Immature natural killer cell (primary cell): ENCODE measurements at regions not wholly inside any gene's neighbourhood (a gene's known extent, or its start where the extent isn't known, plus 50 kb on each side); places are given as distances from the start of the nearest gene placed in this dataset.
"Not testable (repeated sequence)": the region's sequence is repeated elsewhere in the genome, so short reads cannot be mapped to it uniquely, and the experiment has no call there.

Source experiments
- DNase-seq, 3 donors: peaks; one replicate each; pipeline ENCODE4 v3.0.0; 2022; ENCODE audit warnings: mixed read lengths in 1 of 3
- H3K27ac Mint-ChIP-seq, 6 donors: one replicate each; pipeline ENCODE4 v1.8.0; 2020; ENCODE audit warnings: mixed read lengths in 6 of 6, mild to moderate bottlenecking in 5 of 6, inconsistent platforms in 4 of 6, moderate library complexity in 3 of 6
- H3K27me3 Mint-ChIP-seq, 3 donors: one replicate each; pipeline ENCODE4 v1.8.0; 2020 to 2021; ENCODE audit warnings: low read depth in 3 of 3, mild to moderate bottlenecking in 3 of 3, mixed read lengths in 3 of 3, moderate library complexity in 3 of 3, inconsistent platforms in 1 of 3
- H3K36me3 Mint-ChIP-seq, 3 donors: one replicate each; pipeline ENCODE4 v1.8.0; 2020; ENCODE audit warnings: mixed read lengths in 3 of 3, inconsistent platforms in 2 of 3, mild to moderate bottlenecking in 2 of 3
- H3K4me1 Mint-ChIP-seq, 2 donors: one replicate each; pipeline ENCODE4 v1.8.0; 2020; ENCODE audit warnings: inconsistent platforms in 2 of 2, mild to moderate bottlenecking in 2 of 2, mixed read lengths in 2 of 2, moderate library complexity in 1 of 2
- H3K4me3 Mint-ChIP-seq, 5 donors: one replicate each; pipeline ENCODE4 v1.8.0; 2020; ENCODE audit warnings: mild to moderate bottlenecking in 5 of 5, mixed read lengths in 5 of 5, inconsistent platforms in 3 of 5, moderate library complexity in 3 of 5
- H3K9me3 Mint-ChIP-seq, 6 donors: one replicate each; pipeline ENCODE4 v1.8.0; 2020; ENCODE audit warnings: mild to moderate bottlenecking in 6 of 6, mixed read lengths in 6 of 6, inconsistent platforms in 4 of 6, moderate library complexity in 3 of 6

GRCh38 chr2:118755384-118755783, 92.1 kb downstream of the EN1 start:
- H3K4me3 Mint-ChIP-seq = no peak overlapping the region
- peaks cover 0 to 17% (median 1%) of the 10 kb centered on the region in 3 donors for H3K27me3 Mint-ChIP-seq
- H3K36me3 Mint-ChIP-seq = no peaks in the 10 kb centered on the region
- H3K27ac Mint-ChIP-seq = no peak overlapping the region
- peaks cover 0 to 4% (median 0%) of the 10 kb centered on the region in 6 donors for H3K9me3 Mint-ChIP-seq
- DNase-seq = no peak
- no peaks in the 10 kb centered on the region for H3K4me1 Mint-ChIP-seq

DNA sequence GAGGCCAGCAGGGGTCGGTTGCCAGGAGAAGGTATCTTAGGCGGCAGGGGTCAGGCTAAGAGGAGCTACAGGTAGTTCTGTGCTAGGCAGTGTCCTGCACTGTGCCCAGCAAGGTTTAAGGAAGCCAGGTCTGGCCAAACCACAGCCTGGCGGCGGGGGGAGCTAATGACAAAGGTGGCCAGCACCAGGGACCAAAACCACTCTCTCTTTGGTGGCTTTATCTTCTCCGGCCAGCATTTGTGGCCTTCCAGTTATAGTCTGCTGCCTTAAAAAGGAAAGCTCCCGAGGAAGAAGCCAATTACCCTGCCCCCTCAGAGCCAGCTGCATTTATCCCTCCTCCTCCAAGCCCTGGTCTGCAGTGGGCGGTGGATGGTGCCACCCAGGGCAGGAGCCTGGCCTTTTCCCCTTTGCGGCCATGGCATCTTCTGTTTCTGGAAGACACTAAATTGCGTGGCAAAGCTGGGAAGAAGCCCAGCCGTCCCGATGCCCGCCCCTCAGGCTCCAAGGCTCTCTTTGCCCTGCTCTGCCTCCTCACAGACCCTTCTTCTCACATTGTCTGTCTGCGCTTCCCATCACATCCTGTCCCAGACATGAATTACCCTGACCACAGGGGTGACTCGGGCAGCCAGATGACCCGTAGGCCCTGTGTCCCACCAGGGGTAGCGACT, 94.6 kb downstream of the EN1 start:
- H3K4me1 Mint-ChIP-seq = no peaks in the 10 kb centered on the region
- H3K36me3 Mint-ChIP-seq = no peaks in the 10 kb centered on the region
- H3K27me3 Mint-ChIP-seq = peaks cover 0 to 12% (median 1%) of the 10 kb centered on the region in 3 donors
- H3K4me3 Mint-ChIP-seq = no peak overlapping the region
- no peak overlapping the region for H3K27ac Mint-ChIP-seq
- peaks cover 0 to 4% (median 0%) of the 10 kb centered on the region in 6 donors for H3K9me3 Mint-ChIP-seq
- DNase-seq = no peak

GRCh38 chr2:118750959-118751565, 96.4 kb downstream of the EN1 start:
- Mint-ChIP-seq H3K9me3 (peaks cover 0 to 7% (median under 1%) of the 10 kb centered on the region in 6 donors), H3K27me3 (peaks cover 1 to 10% (median 2%) of the 10 kb centered on the region in 3 donors), H3K27ac (no peak overlapping the region), H3K36me3 (no peaks in the 10 kb centered on the region), H3K4me1 (no peaks in the 10 kb centered on the region), H3K4me3 (no peak overlapping the region)
- DNase-seq = no peak

DNA sequence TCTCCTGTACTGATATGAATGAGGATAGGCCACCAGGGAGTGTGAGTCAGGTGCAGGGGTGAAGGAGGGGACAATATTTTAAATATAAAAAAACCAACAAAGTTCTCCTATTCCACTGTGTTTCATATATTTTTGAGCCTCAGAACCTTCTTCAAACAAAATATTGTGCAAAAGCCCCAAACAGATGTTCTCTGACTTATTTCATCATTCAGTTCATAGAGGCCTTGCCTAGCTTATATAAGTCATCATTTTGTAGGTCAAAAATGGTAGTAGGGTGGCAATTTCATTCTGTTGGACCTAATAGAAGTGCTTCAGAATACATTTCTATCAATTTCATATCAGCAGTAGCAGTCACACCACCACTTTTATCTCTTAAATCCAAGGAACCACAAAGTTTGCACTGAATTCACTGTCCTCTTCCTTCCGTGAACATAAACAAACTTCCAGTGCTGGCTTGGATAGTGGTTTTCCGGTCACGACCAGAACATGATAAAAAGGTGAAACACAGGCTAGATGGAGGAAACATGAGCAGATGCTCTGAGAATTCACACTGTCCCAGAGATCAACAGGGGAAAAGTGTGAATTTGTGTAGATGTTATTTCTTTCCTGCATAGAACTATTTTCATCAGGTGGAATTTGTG, 99.1 kb downstream of the EN1 start:
- Mint-ChIP-seq H3K36me3 (no peaks in the 10 kb centered on the region), H3K4me1 (no peaks in the 10 kb centered on the region), H3K9me3 (peaks cover 0 to 16% (median 9%) of the 10 kb centered on the region in 6 donors), H3K27ac (no peak overlapping the region), H3K4me3 (no peak overlapping the region), H3K27me3 (peaks cover 0 to 2% (median 1%) of the 10 kb centered on the region in 3 donors)
- DNase-seq = no peak

DNA sequence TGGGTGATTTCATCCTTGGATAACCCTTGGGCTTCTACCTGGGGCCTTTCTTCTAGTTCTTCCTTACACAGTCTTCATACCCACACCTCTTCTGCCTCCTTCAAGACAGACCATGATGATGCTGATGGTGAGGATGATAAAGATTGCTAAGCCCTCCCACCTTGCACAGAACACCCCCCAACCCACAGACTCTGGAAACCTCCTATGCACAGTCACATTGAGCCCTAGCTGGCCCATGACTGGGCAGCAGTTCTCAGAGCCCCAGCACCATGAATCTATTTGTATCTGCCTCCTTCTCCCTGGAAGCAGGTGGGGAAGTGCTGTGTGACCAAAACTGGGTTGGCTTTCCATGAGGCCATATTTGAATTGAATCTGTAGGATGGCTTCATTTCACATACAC, 99.8 kb downstream of the EN1 start:
- Mint-ChIP-seq H3K36me3 (no peaks in the 10 kb centered on the region), H3K4me3 (no peak overlapping the region), H3K27ac (no peak overlapping the region), H3K4me1 (no peaks in the 10 kb centered on the region), H3K27me3 (peaks cover 0 to 2% (median 1%) of the 10 kb centered on the region in 3 donors), H3K9me3 (peaks cover 0 to 16% (median 8%) of the 10 kb centered on the region in 6 donors)
- DNase-seq = no peak

- H3K27me3 Mint-ChIP-seq = peaks cover 0 to 2% (median 1%) of the 10 kb centered on the region in 3 donors
- no peaks in the 10 kb centered on the region for H3K36me3 Mint-ChIP-seq
- no peak overlapping the region for H3K27ac Mint-ChIP-seq
- H3K4me3 Mint-ChIP-seq = no peak overlapping the region
- no peak for DNase-seq
- H3K9me3 Mint-ChIP-seq = peaks cover 0 to 16% (median 8%) of the 10 kb centered on the region in 6 donors
- H3K4me1 Mint-ChIP-seq = no peaks in the 10 kb centered on the region
These were observed 100.4 kb downstream of the EN1 start for GRCh38 chr2:118747066-118747465.

- not testable (repeated sequence) for H3K4me1 Mint-ChIP-seq, H3K27ac Mint-ChIP-seq, H3K27me3 Mint-ChIP-seq, H3K4me3 Mint-ChIP-seq, H3K36me3 Mint-ChIP-seq, DNase-seq
- H3K9me3 Mint-ChIP-seq = peaks cover 0 to 16% (median 7%) of the 10 kb centered on the region in 6 donors
These were observed 102.7 kb downstream of the EN1 start for GRCh38 chr2:118744682-118745181.

GRCh38 chr2:118738524-118739308, 108.7 kb downstream of the EN1 start:
- Mint-ChIP-seq H3K9me3 (peaks cover 0 to 4% (median under 1%) of the 10 kb centered on the region in 6 donors), H3K4me3 (no peak overlapping the region), H3K27me3 (peaks cover 0 to 4% (median 4%) of the 10 kb centered on the region in 3 donors), H3K4me1 (no peaks in the 10 kb centered on the region), H3K27ac (no peak overlapping the region), H3K36me3 (no peaks in the 10 kb centered on the region)
- no peak for DNase-seq

- Mint-ChIP-seq H3K36me3 (no peaks in the 10 kb centered on the region), H3K4me1 (no peaks in the 10 kb centered on the region), H3K4me3 (no peak overlapping the region), H3K27ac (no peak overlapping the region), H3K27me3 (peaks cover 0 to 4% (median 4%) of the 10 kb centered on the region in 3 donors), H3K9me3 (peaks cover 0 to 4% (median 0%) of the 10 kb centered on the region in 6 donors)
- no peak for DNase-seq
These were observed 109.3 kb downstream of the EN1 start for GRCh38 chr2:118738106-118738505.

DNA sequence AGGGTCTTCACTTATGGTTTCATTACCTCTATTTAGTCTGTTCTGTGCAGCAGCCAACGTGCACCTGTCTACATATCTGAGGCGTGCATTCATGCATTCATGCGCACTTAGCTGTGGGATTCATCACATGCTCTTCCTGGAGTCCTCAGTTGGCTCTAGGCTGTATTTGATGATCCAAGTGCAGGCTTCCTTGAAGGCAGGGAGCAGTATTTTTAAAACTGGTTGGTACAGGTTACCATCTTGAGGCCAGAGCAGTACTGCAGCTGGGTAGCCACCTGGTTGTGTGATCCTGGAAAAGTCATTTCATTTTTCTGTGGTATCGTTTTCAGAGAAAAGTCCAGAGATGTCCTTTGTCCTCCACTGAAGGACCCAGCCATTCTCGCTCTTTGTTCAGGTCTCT, 109.8 kb downstream of the EN1 start:
- no peak overlapping the region for H3K4me3 Mint-ChIP-seq
- no peak for DNase-seq
- H3K9me3 Mint-ChIP-seq = peaks cover 0 to 4% (median 0%) of the 10 kb centered on the region in 6 donors
- H3K4me1 Mint-ChIP-seq = no peaks in the 10 kb centered on the region
- no peak overlapping the region for H3K27ac Mint-ChIP-seq
- H3K36me3 Mint-ChIP-seq = no peaks in the 10 kb centered on the region
- peaks cover 0 to 4% (median 4%) of the 10 kb centered on the region in 3 donors for H3K27me3 Mint-ChIP-seq

GRCh38 chr2:118732432-118732831, 115.0 kb downstream of the EN1 start:
- DNase-seq = no peak
- Mint-ChIP-seq H3K27me3 (peaks cover 1 to 4% (median 2%) of the 10 kb centered on the region in 3 donors), H3K9me3 (peaks cover 0 to 8% (median 2%) of the 10 kb centered on the region in 6 donors), H3K36me3 (no peaks in the 10 kb centered on the region), H3K4me3 (no peak overlapping the region), H3K4me1 (no peaks in the 10 kb centered on the region), H3K27ac (no peak overlapping the region)

- Mint-ChIP-seq H3K27me3 (peaks cover 1 to 5% (median 4%) of the 10 kb centered on the region in 3 donors), H3K4me3 (no peak overlapping the region), H3K36me3 (no peaks in the 10 kb centered on the region), H3K9me3 (peaks cover 0 to 8% (median 4%) of the 10 kb centered on the region in 6 donors), H3K4me1 (no peaks in the 10 kb centered on the region), H3K27ac (no peak overlapping the region)
- DNase-seq = no peak
These were observed 116.0 kb downstream of the EN1 start for GRCh38 chr2:118731413-118731812.

- H3K4me1 Mint-ChIP-seq = no peaks in the 10 kb centered on the region
- no peaks in the 10 kb centered on the region for H3K36me3 Mint-ChIP-seq
- peaks cover 0 to 6% (median 4%) of the 10 kb centered on the region in 3 donors for H3K27me3 Mint-ChIP-seq
- H3K4me3 Mint-ChIP-seq = no peak overlapping the region
- DNase-seq = no peak
- peaks cover 0 to 8% (median 4%) of the 10 kb centered on the region in 6 donors for H3K9me3 Mint-ChIP-seq
- H3K27ac Mint-ChIP-seq = no peak overlapping the region
These were observed 117.0 kb downstream of the EN1 start for GRCh38 chr2:118730405-118730804.
